Common myeloid progenitor, CD34-positive (primary cell): ENCODE measurements at regions not wholly inside any gene's neighbourhood (a gene's known extent, or its start where the extent isn't known, plus 50 kb on each side); places are given as distances from the start of the nearest gene placed in this dataset.
"Not testable (repeated sequence)": the region's sequence is repeated elsewhere in the genome, so short reads cannot be mapped to it uniquely, and the experiment has no call there.

Experiments
- CTCF ChIA-PET: fragments of 350-600 bp; sonication (Branson Sonifier 250); formaldehyde crosslinking; loops from one replicate; lab custom pipeline; 2021; ENCODE audit warnings: antibody characterized with exemption; lab: Charles Lee
- POLR2A ChIA-PET: fragments of 350-600 bp; sonication (Branson Sonifier 250); formaldehyde crosslinking; loops from one replicate; lab custom pipeline; 2021; ENCODE audit warnings: antibody characterized with exemption; lab: Charles Lee
- DNase-seq, 3 donors: peaks; one replicate each; pipeline versions ENCODE4 v3.0.0 to v3.0.0-alpha.2; 2013
- H3K27ac ChIP-seq, 2 experiments: 1 replicate in 1 of 2; 2 replicates in 1 of 2; pipeline ENCODE4 v1.7.0; 2013; ENCODE audit warnings: inconsistent platforms in 2 of 2, low read length in 2 of 2, mild to moderate bottlenecking in 2 of 2, low read depth in 1 of 2, moderate library complexity in 1 of 2; ENCODE audit not compliant: severe bottlenecking in 2 of 2, insufficient read depth in 1 of 2, poor library complexity in 1 of 2
- H3K27me3 ChIP-seq, 5 experiments: replicated peaks in 2 of 5; 1 replicate in 3 of 5; 2 replicates in 2 of 5; pipeline versions ENCODE4 v1.6.1 to v1.7.0; 2013; ENCODE audit warnings: low read length in 4 of 5, mild to moderate bottlenecking in 2 of 5, moderate library complexity in 2 of 5, inconsistent platforms in 1 of 5; ENCODE audit not compliant: insufficient read depth in 5 of 5, control insufficient read depth in 4 of 5
- H3K36me3 ChIP-seq, 4 experiments: 1 replicate in 2 of 4; 2 replicates in 2 of 4; pipeline versions ENCODE4 v1.6.1 to v1.7.0; 2013; ENCODE audit warnings: low read length in 3 of 4, control low read depth in 1 of 4, mild to moderate bottlenecking in 1 of 4; ENCODE audit not compliant: control insufficient read depth in 4 of 4, insufficient read depth in 4 of 4
- H3K4me1 ChIP-seq, 4 experiments: 1 replicate in 3 of 4; 2 replicates in 1 of 4; pipeline versions ENCODE4 v1.6.1 to v1.7.1; 2013; ENCODE audit warnings: low read length in 3 of 4, mild to moderate bottlenecking in 3 of 4, control low read depth in 1 of 4, inconsistent platforms in 1 of 4, moderate library complexity in 1 of 4; ENCODE audit not compliant: control insufficient read depth in 4 of 4, insufficient read depth in 4 of 4; ENCODE audit errors: control extremely low read depth in 1 of 4
- H3K4me3 ChIP-seq, 7 experiments: 1 replicate in 4 of 7; 2 replicates in 3 of 7; pipeline versions ENCODE4 v1.5.1 to v1.7.0; 2013; ENCODE audit warnings: mild to moderate bottlenecking in 7 of 7, low read length in 6 of 7, moderate library complexity in 6 of 7, inconsistent platforms in 2 of 7, low read depth in 2 of 7, control low read depth in 1 of 7; ENCODE audit not compliant: insufficient read depth in 4 of 7, control insufficient read depth in 1 of 7; ENCODE audit errors: extremely low read depth in 1 of 7
- H3K9me3 ChIP-seq, 5 experiments: 1 replicate in 4 of 5; 2 replicates in 1 of 5; pipeline versions ENCODE4 v1.6.1 to v1.7.1; 2013; ENCODE audit warnings: low read length in 4 of 5, mild to moderate bottlenecking in 2 of 5, inconsistent platforms in 1 of 5, low read depth in 1 of 5, moderate library complexity in 1 of 5; ENCODE audit not compliant: control insufficient read depth in 4 of 5, insufficient read depth in 2 of 5; ENCODE audit errors: control extremely low read depth in 1 of 5
- WGBS: methylation state at CpG from one replicate; pipeline ENCODE4 v1.1.5; 2013; ENCODE audit not compliant: insufficient coverage; 5-methylcytosine and 5-hydroxymethylcytosine counted together

DNA sequence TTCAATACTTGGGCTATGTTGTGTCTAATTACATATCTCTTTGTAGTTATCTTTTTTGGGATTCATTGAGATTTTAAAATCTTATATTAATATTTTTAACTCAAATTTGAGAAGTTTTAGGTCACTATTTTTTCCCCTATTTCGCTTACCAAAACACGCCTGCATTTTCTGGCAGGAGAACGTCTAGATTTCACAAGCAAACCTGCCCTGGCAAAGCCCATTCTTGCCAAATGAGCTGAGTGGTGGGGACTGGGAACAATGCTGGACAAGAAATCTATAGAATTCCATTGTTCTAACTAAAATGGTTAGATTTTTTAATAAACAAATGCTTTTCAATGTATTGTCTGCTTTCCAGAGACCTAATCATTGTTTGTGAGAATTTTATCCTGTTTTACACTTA is 1283.7 kb upstream of the RAG2 start:
- CTCF ChIA-PET = no interaction called here
- Histone ChIP-seq H3K27me3 (no peaks in the 10 kb centered on the region), H3K9me3 (peaks cover 0 to 2% (median 0%) of the 10 kb centered on the region in 5 experiments), H3K36me3 (no peaks in the 10 kb centered on the region), H3K4me3 (no peak overlapping the region), H3K4me1 (no peaks in the 10 kb centered on the region), H3K27ac (no peak overlapping the region)
- no CpG with 5 or more reads among the region's 3 CpGs for WGBS
- POLR2A ChIA-PET = no interaction called here
- DNase-seq = no peak

GRCh38 chr11:37861671-37862070 is 1263.6 kb upstream of the RAG2 start:
- Histone ChIP-seq H3K27me3 (no peaks in the 10 kb centered on the region), H3K4me1 (no peaks in the 10 kb centered on the region), H3K4me3 (no peak overlapping the region), H3K36me3 (no peaks in the 10 kb centered on the region), H3K9me3 (no peaks in the 10 kb centered on the region), H3K27ac (no peak overlapping the region)
- WGBS = no CpG with 5 or more reads among the region's 1 CpG
- ChIA-PET POLR2A (no interaction called here), CTCF (no interaction called here)
- no peak for DNase-seq

DNA sequence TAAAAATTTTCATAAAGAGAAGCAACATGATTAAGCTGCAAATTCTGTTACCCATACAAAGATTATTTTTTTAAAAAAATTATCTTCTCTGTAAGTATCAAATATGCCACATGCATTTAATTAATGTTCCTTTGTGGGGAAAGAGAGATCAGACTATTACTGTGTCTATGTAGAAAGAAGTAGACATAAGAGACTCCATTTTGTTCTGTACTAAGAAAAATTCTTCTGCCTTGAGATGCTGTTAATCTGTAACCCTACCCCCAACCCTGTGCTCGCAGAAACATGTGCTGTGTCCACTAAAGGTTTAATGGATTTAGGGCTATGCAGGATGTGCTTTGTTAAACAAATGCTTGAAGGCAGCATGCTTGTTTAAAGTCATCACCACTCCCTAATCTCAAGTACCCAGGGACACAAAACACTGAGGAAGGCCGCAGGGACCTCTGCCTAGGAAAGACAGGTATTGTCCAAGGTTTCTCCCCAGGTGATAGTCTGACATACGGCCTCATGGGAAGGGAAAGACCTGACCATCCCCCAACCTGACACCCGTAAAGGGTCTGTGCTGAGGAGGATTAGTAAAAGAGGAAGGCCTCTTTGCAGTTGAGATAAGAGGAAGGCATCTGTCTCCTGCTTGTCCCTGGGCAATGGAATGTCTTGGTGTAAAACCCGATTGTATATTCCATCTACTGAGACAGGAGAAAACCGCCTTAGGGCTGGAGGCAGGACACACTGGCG is 1260.9 kb upstream of the RAG2 start:
- not testable (repeated sequence) for H3K27me3 ChIP-seq
- 0% methylated on average over 1 of the region's 7 CpGs for WGBS

GRCh38 chr11:37858398-37858797 is 1260.4 kb upstream of the RAG2 start:
- Histone ChIP-seq H3K4me3 (no peak overlapping the region), H3K9me3 (no peaks in the 10 kb centered on the region), H3K27me3 (no peaks in the 10 kb centered on the region), H3K27ac (no peak overlapping the region), H3K4me1 (no peaks in the 10 kb centered on the region), H3K36me3 (no peaks in the 10 kb centered on the region)
- POLR2A ChIA-PET = no interaction called here
- DNase-seq = peak in 2 of 3 donors; percentile 4 to 8
- CTCF ChIA-PET = no interaction called here
- WGBS = no CpG with 5 or more reads among the region's 1 CpG

More for the DNA sequence above, 1260.9 kb upstream of the RAG2 start:
- H3K9me3 ChIP-seq, H3K4me3 ChIP-seq, CTCF ChIA-PET, POLR2A ChIA-PET, H3K27ac ChIP-seq, H3K4me1 ChIP-seq, DNase-seq, H3K36me3 ChIP-seq: not testable (repeated sequence)

GRCh38 chr11:37857726-37858125 is 1259.7 kb upstream of the RAG2 start:
- no CpG with 5 or more reads among the region's 4 CpGs for WGBS
- Histone ChIP-seq H3K36me3 (no peaks in the 10 kb centered on the region), H3K27me3 (no peaks in the 10 kb centered on the region), H3K27ac (no peak overlapping the region), H3K4me3 (no peak overlapping the region), H3K4me1 (no peaks in the 10 kb centered on the region), H3K9me3 (no peaks in the 10 kb centered on the region)
- DNase-seq = no peak
- CTCF ChIA-PET = no interaction called here
- POLR2A ChIA-PET = no interaction called here

- WGBS = 100% methylated on average over 1 of the region's 1 CpG
- Histone ChIP-seq H3K27ac (no peak overlapping the region), H3K9me3 (no peaks in the 10 kb centered on the region), H3K4me1 (no peaks in the 10 kb centered on the region), H3K4me3 (no peak overlapping the region), H3K36me3 (no peaks in the 10 kb centered on the region), H3K27me3 (no peaks in the 10 kb centered on the region)
- ChIA-PET CTCF (no interaction called here), POLR2A (no interaction called here)
- DNase-seq = no peak
These were observed 1251.7 kb upstream of the RAG2 start for GRCh38 chr11:37849706-37850105.

DNA sequence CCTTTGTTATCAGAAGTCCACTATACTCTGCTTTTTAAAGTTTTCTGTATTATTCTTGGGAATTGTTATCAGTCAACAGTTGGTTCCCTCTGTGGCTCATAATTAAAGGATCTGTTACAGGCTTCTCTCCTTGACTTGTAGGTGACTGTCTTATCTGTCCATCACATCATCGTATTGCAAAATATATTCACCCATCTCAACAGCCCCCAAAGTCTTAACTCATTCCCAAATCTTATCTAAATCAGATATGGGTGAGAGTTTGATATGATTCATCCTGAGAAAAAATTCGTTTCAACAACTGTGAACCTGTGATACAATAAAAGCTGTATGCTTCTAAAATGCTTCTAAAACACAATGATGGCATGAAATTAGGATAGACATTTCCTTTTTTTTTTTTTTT is 1245.6 kb upstream of the RAG2 start:
- Histone ChIP-seq H3K4me1 (no peaks in the 10 kb centered on the region), H3K36me3 (no peaks in the 10 kb centered on the region), H3K4me3 (no peak overlapping the region), H3K9me3 (no peaks in the 10 kb centered on the region), H3K27me3 (no peaks in the 10 kb centered on the region), H3K27ac (no peak overlapping the region)
- ChIA-PET POLR2A (interaction anchor here (0.5 kb wide), 1 partner anchor 141 kb away, joined by 3 read pairs; no protein-coding TSS in a partner anchor), CTCF (no interaction called here)
- no CpG with 5 or more reads among the region's 2 CpGs for WGBS
- DNase-seq = no peak
